ENCODE measurements at regions not wholly inside any gene's neighbourhood (a gene's known extent, or its start where the extent isn't known, plus 50 kb on each side); places are given as distances from the start of the nearest gene placed in this dataset.

DNA sequence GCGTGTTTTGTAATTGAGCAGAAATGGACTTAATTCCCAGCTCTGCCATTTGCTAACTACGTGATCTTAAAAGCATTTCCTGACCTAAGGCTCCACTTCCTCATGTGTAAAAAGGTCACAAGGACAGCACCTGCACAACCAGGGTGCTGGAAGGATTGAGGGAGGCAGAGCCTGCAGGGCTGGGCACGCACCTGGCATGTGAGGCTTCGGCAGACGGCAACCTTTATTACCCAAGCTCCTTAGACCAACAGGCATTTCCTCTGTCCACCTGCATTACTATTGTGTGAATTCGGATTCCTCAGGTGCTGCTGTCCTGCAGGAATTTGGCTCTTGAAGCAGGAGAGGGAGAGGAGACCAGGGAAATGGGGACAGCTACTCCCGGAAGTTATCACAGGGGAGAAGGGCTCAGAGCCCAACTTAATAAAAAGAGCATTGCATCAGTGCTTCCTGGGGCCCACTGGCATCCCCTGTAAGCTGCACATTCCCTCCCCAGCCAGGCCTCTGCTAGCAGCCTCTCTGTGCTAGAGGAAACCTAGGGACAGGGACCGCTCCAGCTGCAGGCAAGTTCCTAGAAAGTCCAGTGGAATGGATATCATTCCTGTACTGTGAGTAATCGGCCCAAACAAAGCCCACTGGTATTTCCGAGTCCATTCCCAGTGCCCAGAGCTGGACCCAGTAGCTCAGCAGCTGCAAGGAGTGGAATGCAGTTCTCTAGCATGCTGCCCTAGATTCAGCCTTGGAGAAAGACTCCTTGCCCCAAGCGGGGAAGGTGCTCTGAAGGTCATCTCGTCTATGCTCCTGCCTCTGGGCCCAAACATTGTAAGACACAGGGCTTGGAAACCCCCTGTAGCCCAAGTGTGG, 157.1 kb upstream of the CCND2 start:
- no peak overlapping the region for H3K9ac ChIP-seq (ENCODE audit: low read length)
- no peak overlapping the region for H3K4me3 ChIP-seq (ENCODE audit: low read length)
- no peaks in the 10 kb centered on the region for H3K4me1 ChIP-seq (ENCODE audit: control insufficient read depth, insufficient read depth, low read length)
- no peaks in the 10 kb centered on the region for H3K27me3 ChIP-seq (ENCODE audit: control insufficient read depth, insufficient read depth, low read length)
- no peaks in the 10 kb centered on the region for H3K36me3 ChIP-seq (ENCODE audit: control insufficient read depth, insufficient read depth, low read length)
- no peak overlapping the region for H3K27ac ChIP-seq (ENCODE audit: low read depth, low read length)

GRCh38 chr12:4115570-4115969, 158.0 kb upstream of the CCND2 start:
- H3K9ac ChIP-seq (ENCODE audit: low read length) = no peak overlapping the region
- H3K36me3 ChIP-seq (ENCODE audit: control insufficient read depth, insufficient read depth, low read length) = no peaks in the 10 kb centered on the region
- no peak overlapping the region for H3K4me3 ChIP-seq (ENCODE audit: low read length)
- no peak overlapping the region for H3K27ac ChIP-seq (ENCODE audit: low read depth, low read length)
- no peaks in the 10 kb centered on the region for H3K4me1 ChIP-seq (ENCODE audit: control insufficient read depth, insufficient read depth, low read length)
- H3K27me3 ChIP-seq (ENCODE audit: control insufficient read depth, insufficient read depth, low read length) = no peaks in the 10 kb centered on the region

GRCh38 chr12:4114986-4115385, 158.6 kb upstream of the CCND2 start:
- H3K27me3 ChIP-seq (ENCODE audit: control insufficient read depth, insufficient read depth, low read length) = no peaks in the 10 kb centered on the region
- H3K36me3 ChIP-seq (ENCODE audit: control insufficient read depth, insufficient read depth, low read length) = no peaks in the 10 kb centered on the region
- H3K27ac ChIP-seq (ENCODE audit: low read depth, low read length) = no peak overlapping the region
- no peak overlapping the region for H3K4me3 ChIP-seq (ENCODE audit: low read length)
- H3K4me1 ChIP-seq (ENCODE audit: control insufficient read depth, insufficient read depth, low read length) = no peaks in the 10 kb centered on the region
- H3K9ac ChIP-seq (ENCODE audit: low read length) = no peak overlapping the region

GRCh38 chr12:4112734-4113325, 160.7 kb upstream of the CCND2 start:
- no peak overlapping the region for H3K27ac ChIP-seq (ENCODE audit: low read depth, low read length)
- H3K36me3 ChIP-seq (ENCODE audit: control insufficient read depth, insufficient read depth, low read length) = no peaks in the 10 kb centered on the region
- H3K4me1 ChIP-seq (ENCODE audit: control insufficient read depth, insufficient read depth, low read length) = no peaks in the 10 kb centered on the region

GRCh38 chr12:4112290-4112689, 161.3 kb upstream of the CCND2 start:
- Histone ChIP-seq H3K9ac (ENCODE audit: low read length) (no peak overlapping the region), H3K27ac (ENCODE audit: low read depth, low read length) (no peak overlapping the region), H3K27me3 (ENCODE audit: control insufficient read depth, insufficient read depth, low read length) (no peaks in the 10 kb centered on the region), H3K4me3 (ENCODE audit: low read length) (no peak overlapping the region), H3K36me3 (ENCODE audit: control insufficient read depth, insufficient read depth, low read length) (no peaks in the 10 kb centered on the region), H3K4me1 (ENCODE audit: control insufficient read depth, insufficient read depth, low read length) (no peaks in the 10 kb centered on the region)

More at GRCh38 chr12:4112734-4113325, 160.7 kb upstream of the CCND2 start:
- H3K27me3 ChIP-seq (ENCODE audit: control insufficient read depth, insufficient read depth, low read length) = no peaks in the 10 kb centered on the region
- H3K9ac ChIP-seq (ENCODE audit: low read length) = no peak overlapping the region
- H3K4me3 ChIP-seq (ENCODE audit: low read length) = no peak overlapping the region

- Histone ChIP-seq H3K4me3 (ENCODE audit: low read length) (no peak overlapping the region), H3K27ac (ENCODE audit: low read depth, low read length) (no peak overlapping the region), H3K9ac (ENCODE audit: low read length) (no peak overlapping the region), H3K27me3 (ENCODE audit: control insufficient read depth, insufficient read depth, low read length) (no peaks in the 10 kb centered on the region), H3K4me1 (ENCODE audit: control insufficient read depth, insufficient read depth, low read length) (no peaks in the 10 kb centered on the region), H3K36me3 (ENCODE audit: control insufficient read depth, insufficient read depth, low read length) (no peaks in the 10 kb centered on the region)
Observed at GRCh38 chr12:4111010-4111409, 162.6 kb upstream of the CCND2 start.

DNA sequence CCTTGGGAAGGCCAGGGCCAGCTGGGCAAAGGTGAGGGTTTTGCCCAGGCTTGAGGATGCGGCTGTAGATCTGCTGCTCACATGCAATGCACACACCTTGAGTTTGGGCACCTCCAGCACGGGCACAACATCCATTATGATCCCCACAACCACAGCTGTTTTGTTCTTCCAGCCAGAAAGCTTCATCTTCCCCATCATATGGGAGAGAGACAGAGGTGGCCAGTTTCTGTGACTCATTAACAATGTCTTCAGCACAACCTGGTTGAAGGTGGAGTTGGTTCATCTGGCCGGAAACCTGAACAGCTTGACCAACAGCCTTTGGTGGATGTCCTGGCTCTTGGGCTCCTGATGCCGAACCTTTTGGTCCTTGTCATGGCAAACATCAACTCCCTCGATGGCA, 163.7 kb upstream of the CCND2 start:
- no peak overlapping the region for H3K27ac ChIP-seq (ENCODE audit: low read depth, low read length)
- no peaks in the 10 kb centered on the region for H3K27me3 ChIP-seq (ENCODE audit: control insufficient read depth, insufficient read depth, low read length)
- no peak overlapping the region for H3K4me3 ChIP-seq (ENCODE audit: low read length)

DNA sequence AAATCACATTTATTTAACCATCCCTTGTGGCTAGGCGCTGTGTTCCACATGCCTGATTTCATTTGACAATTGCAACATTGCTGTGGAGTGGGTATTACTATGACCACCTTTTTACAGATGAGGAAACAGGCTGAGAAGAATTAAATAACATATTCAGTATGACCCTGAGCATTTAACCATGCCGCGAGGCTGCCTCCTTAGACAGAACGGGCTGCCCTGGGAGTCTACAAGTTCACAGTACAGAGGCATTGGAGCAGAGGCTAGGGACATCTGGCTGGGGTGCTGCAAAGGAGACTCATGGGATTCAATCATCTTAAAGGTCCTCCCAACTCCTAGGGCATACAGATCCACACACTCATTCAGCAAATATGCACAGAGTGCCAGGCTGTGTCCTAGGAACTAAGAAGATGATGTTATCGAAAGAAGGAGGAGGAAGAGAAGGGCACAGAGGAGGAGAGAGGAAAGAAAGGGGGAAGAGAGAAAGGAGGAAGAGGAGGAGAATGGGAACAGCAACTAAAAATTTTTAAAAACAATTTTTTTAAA, 164.7 kb upstream of the CCND2 start:
- H3K4me1 ChIP-seq (ENCODE audit: control insufficient read depth, insufficient read depth, low read length) = no peaks in the 10 kb centered on the region
- no peak overlapping the region for H3K9ac ChIP-seq (ENCODE audit: low read length)
- H3K27me3 ChIP-seq (ENCODE audit: control insufficient read depth, insufficient read depth, low read length) = no peaks in the 10 kb centered on the region
- H3K36me3 ChIP-seq (ENCODE audit: control insufficient read depth, insufficient read depth, low read length) = no peaks in the 10 kb centered on the region
- no peak overlapping the region for H3K27ac ChIP-seq (ENCODE audit: low read depth, low read length)
- no peak overlapping the region for H3K4me3 ChIP-seq (ENCODE audit: low read length)

More for the DNA sequence above, 163.7 kb upstream of the CCND2 start:
- Histone ChIP-seq H3K36me3 (ENCODE audit: control insufficient read depth, insufficient read depth, low read length) (no peaks in the 10 kb centered on the region), H3K4me1 (ENCODE audit: control insufficient read depth, insufficient read depth, low read length) (no peaks in the 10 kb centered on the region), H3K9ac (ENCODE audit: low read length) (no peak overlapping the region)

DNA sequence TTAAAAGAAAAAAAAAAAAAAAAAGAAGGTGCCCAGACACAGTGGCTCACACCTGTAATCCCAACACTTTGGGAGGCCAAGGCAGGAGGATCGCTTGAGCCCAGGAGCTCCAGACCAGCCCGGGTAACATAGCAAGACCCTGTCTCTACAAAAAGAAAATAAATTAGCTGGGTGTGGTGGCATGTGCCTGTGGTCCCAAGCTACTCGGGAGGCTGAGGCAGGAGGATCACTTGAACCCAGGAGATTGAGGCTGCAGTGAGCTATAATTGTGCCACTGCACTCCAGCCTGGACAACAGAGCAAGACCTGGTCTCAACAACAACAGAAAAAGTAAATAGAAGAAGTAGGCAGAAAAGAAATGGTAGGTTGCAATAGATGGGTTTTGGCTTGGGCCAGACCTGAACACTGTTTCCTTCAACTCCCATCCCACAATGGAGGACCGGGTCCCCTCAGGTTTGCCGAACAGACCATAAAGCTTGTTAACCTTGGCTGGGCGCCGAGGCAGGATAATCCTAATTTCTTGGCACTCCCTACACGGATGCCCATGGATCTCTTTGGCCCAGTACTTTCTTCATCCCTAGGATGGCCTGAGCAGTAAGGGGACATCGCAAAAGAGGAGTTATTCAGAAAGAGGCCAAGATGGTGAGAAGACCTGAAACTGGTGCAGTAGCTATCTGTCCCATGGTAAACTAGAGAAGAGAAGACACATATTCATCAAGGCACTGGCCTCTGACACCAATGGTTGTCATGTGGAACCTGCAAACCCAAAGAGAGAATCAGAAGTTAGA, 165.5 kb upstream of the CCND2 start:
- Histone ChIP-seq H3K4me3 (ENCODE audit: low read length) (no peak overlapping the region), H3K36me3 (ENCODE audit: control insufficient read depth, insufficient read depth, low read length) (no peaks in the 10 kb centered on the region), H3K9ac (ENCODE audit: low read length) (no peak overlapping the region)

DNA sequence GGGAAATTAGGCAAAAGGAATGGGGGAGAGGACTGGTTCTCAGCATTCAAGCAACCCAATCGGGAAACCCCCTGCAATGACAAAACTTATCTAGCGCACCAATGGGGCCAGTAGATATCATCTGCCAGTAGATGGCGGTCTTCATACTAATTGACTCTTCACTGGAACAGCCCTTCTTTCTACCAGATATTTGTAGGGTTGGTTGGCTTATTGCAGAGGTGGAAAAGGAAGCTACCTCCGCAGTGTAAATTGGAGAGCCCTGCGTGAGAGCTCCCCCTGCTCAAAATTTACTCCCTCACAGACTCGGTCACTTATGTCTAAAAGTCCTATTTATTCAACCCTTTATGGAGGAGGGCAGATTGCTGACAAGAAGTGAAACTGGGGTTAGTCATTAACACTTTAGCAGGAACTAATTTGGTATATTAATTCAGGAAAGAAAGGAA, 166.1 kb upstream of the CCND2 start:
- Histone ChIP-seq H3K9ac (ENCODE audit: low read length) (no peak overlapping the region), H3K36me3 (ENCODE audit: control insufficient read depth, insufficient read depth, low read length) (no peaks in the 10 kb centered on the region), H3K27me3 (ENCODE audit: control insufficient read depth, insufficient read depth, low read length) (no peaks in the 10 kb centered on the region), H3K4me3 (ENCODE audit: low read length) (no peak overlapping the region), H3K27ac (ENCODE audit: low read depth, low read length) (no peak overlapping the region), H3K4me1 (ENCODE audit: control insufficient read depth, insufficient read depth, low read length) (no peaks in the 10 kb centered on the region)

More for the DNA sequence above, 165.5 kb upstream of the CCND2 start:
- Histone ChIP-seq H3K4me1 (ENCODE audit: control insufficient read depth, insufficient read depth, low read length) (no peaks in the 10 kb centered on the region), H3K27me3 (ENCODE audit: control insufficient read depth, insufficient read depth, low read length) (no peaks in the 10 kb centered on the region), H3K27ac (ENCODE audit: low read depth, low read length) (no peak overlapping the region)

GRCh38 chr12:4106621-4107020, 166.9 kb upstream of the CCND2 start:
- Histone ChIP-seq H3K4me1 (ENCODE audit: control insufficient read depth, insufficient read depth, low read length) (no peaks in the 10 kb centered on the region), H3K4me3 (ENCODE audit: low read length) (no peak overlapping the region), H3K9ac (ENCODE audit: low read length) (no peak overlapping the region), H3K27me3 (ENCODE audit: control insufficient read depth, insufficient read depth, low read length) (no peaks in the 10 kb centered on the region), H3K36me3 (ENCODE audit: control insufficient read depth, insufficient read depth, low read length) (no peaks in the 10 kb centered on the region), H3K27ac (ENCODE audit: low read depth, low read length) (no peak overlapping the region)

- H3K4me1 ChIP-seq (ENCODE audit: control insufficient read depth, insufficient read depth, low read length) = no peaks in the 10 kb centered on the region
- no peak overlapping the region for H3K27ac ChIP-seq (ENCODE audit: low read depth, low read length)
- H3K27me3 ChIP-seq (ENCODE audit: control insufficient read depth, insufficient read depth, low read length) = no peaks in the 10 kb centered on the region
- no peak overlapping the region for H3K9ac ChIP-seq (ENCODE audit: low read length)
- no peak overlapping the region for H3K4me3 ChIP-seq (ENCODE audit: low read length)
- H3K36me3 ChIP-seq (ENCODE audit: control insufficient read depth, insufficient read depth, low read length) = no peaks in the 10 kb centered on the region
Observed at GRCh38 chr12:4104722-4105244, 168.8 kb upstream of the CCND2 start.

Data from rectal smooth muscle tissue (tissue), 1 donor.